Aorta (tissue), 5 donors: ENCODE measurements at regions not wholly inside any gene's neighbourhood (a gene's known extent, or its start where the extent isn't known, plus 50 kb on each side); places are given as distances from the start of the nearest gene placed in this dataset.

ENCODE experiments used
- ATAC-seq: fragments of 200-7000 bp; cut with Tn5 transposase; one replicate; pipeline ENCODE4 v1.9.1; 2022; ENCODE audit warnings: moderate library complexity; ENCODE audit not compliant: low FRiP score
- DNase-seq, 2 donors: peaks; one replicate each; pipeline ENCODE4 v3.0.0-alpha.2; 2020
- H3K27ac ChIP-seq, 2 donors: one replicate each; pipeline ENCODE4 v1.5.1; 2013; ENCODE audit warnings: low read length in 2 of 2, mild to moderate bottlenecking in 2 of 2, moderate library complexity in 2 of 2, control low read depth in 1 of 2, inconsistent platforms in 1 of 2, low read depth in 1 of 2
- H3K27me3 ChIP-seq, 2 donors: one replicate each; pipeline ENCODE4 v1.6.1; 2013; ENCODE audit warnings: control low read depth in 1 of 2, low read length in 1 of 2, mild to moderate bottlenecking in 1 of 2, moderate library complexity in 1 of 2; ENCODE audit not compliant: insufficient read depth in 2 of 2, control insufficient read depth in 1 of 2
- H3K36me3 ChIP-seq, 2 donors: one replicate each; pipeline ENCODE4 v1.6.1; 2013; ENCODE audit warnings: control low read depth in 1 of 2, low read length in 1 of 2, mild to moderate bottlenecking in 1 of 2; ENCODE audit not compliant: insufficient read depth in 2 of 2, control insufficient read depth in 1 of 2
- H3K4me1 ChIP-seq, 2 donors: one replicate each; pipeline ENCODE4 v1.6.1; 2013; ENCODE audit warnings: low read length in 2 of 2, control low read depth in 1 of 2, mild to moderate bottlenecking in 1 of 2, moderate library complexity in 1 of 2; ENCODE audit not compliant: insufficient read depth in 2 of 2, control insufficient read depth in 1 of 2
- H3K4me3 ChIP-seq, 2 donors: one replicate each; pipeline ENCODE4 v1.5.1; 2013; ENCODE audit warnings: low read length in 2 of 2, control low read depth in 1 of 2, mild to moderate bottlenecking in 1 of 2
- H3K9me3 ChIP-seq: one replicate; pipeline ENCODE4 v1.6.1; 2013; ENCODE audit warnings: mild to moderate bottlenecking, low read length; ENCODE audit not compliant: control insufficient read depth
- WGBS, 2 donors: extraction: QIAGEN DNeasy Blood & Tissue Kit; methylation state at CpG; one replicate each; pipeline ENCODE4 v1.1.7; 2013; 5-methylcytosine and 5-hydroxymethylcytosine counted together
- intact Hi-C, 2 donors: fragments of 100-400 bp; cut with DNase I; formaldehyde crosslinking; loops; one replicate each; pipeline versions ENCODE4 v1.14.2 to v1.15.0; 2022
- donor health status: healthy with polysubstance abuse.
- donor health status: Bipolar disorder and iron deficiency.
- donor health status: DM: no; HTN: no; CAD: no.
- donor health status: DM: no; HTN: no; CAD: no.
- donor health status: DM: yes; HTN: yes; CAD: no.

DNA sequence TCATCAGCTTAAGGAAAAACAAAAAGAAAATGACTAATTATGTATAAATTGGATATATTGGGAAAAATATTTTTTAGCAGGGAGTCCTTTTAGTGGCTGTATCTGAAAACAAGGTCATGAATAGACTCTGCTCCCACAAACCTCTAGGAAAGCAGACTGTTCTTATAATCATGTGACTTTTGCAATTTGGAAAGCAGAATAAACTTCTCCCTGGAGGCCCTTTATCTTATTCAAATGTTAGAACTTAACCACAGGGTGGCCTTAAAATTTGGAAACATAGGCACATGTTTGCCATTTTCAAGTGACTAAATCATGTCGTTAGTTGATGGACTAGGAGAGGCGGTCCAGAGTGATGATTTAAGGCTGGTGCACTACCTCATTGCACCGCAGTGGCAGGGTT, 196.6 kb upstream of the KRR1 start:
- Histone ChIP-seq H3K9me3 (no peaks in the 10 kb centered on the region), H3K36me3 (no peaks in the 10 kb centered on the region), H3K27me3 (no peaks in the 10 kb centered on the region), H3K4me1 (no peaks in the 10 kb centered on the region), H3K4me3 (no peak overlapping the region), H3K27ac (no peak overlapping the region)
- DNase-seq (no peak), ATAC-seq (no peak)
- 21 to 30% methylated on average over 3 of the region's 3 CpGs for WGBS, 2 donors
- intact Hi-C loops: no loop called here

DNA sequence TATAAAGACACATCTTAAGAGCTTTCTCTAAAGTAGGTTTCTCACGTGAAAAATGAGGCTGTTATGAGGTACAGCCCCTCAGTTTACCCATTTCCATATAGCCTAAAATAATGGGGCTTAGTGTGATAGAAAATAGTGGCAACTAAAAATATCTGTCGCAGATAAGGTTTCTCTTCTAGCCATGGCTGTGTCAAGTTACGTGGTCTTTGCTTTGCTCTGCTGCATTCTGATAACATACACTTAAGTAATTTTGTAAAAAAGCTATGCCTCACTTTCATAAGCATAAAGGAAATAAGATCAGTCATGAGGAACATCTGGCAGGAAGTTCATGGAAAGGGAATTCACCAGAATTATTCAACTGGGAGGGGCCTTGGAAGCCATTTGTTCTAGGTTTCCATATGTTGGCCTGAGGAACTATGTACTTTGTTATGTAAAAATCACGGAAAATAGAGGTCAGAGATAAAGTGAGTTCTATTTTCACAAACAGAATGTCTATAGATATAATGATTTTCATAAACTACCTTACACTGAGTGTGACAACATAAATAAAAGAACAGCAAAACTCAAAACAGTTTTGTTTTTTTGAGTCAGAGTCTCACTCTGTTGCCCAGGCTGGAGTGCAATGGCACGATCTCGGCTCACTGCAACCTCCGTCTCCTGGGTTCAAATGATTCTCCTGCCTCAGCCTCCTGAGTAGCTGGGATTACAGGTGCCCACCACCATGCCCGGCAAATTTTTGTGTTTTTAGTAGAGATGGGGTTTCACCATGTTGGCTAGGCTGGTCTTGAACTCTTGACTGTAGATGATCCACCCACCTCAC, 195.6 kb upstream of the KRR1 start:
- Histone ChIP-seq H3K4me3 (no peak overlapping the region), H3K27ac (no peak overlapping the region), H3K36me3 (no peaks in the 10 kb centered on the region), H3K4me1 (no peaks in the 10 kb centered on the region), H3K9me3 (no peaks in the 10 kb centered on the region), H3K27me3 (no peaks in the 10 kb centered on the region)
- ATAC-seq (no peak), DNase-seq (no peak)
- 57 to 66% methylated on average over 8 of the region's 8 CpGs for WGBS, 2 donors
- intact Hi-C loops: no loop called here

DNA sequence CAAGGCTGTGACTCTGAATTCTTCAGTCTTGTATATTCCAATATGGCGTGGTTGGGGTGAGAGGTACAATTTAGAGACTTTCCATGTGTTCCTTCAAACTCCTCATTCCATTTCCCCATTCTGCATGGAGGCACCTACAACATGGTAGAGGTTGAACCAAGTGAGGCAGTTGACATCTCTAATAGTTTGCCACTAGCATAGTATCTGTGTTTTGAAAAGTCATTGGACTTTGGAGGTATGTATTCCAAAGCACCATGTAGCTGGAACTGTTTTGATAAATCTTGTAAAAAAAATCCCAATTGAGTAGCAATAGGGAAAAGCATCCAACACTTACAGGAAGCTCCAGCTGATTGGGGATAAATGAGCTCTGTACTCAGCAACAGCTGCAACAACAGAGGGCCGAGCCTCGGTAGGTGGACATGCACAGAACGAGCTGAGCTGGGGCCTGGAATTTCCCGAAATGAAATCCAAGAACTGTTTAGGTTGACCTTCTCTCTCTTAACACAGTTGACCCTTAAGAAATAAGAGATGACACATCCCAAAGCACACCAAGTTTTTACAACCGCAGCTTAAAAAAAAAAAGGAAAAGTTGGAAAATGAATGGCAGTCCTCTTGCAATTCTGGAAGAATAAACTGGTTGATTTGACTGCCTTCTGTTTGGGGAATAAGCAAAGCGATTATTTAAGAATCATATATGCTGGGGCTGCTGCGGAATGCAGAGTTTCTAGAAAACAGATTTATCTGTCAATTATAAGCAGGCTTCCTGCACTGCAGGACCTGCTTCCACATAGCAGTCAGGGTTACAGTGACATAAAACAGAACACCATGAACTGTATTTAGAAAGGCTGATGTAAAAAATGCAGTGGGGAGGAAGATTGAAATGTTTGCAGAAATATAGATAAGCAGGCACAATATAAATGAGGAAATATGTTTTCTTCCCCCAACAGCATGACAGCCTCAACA, 194.6 kb upstream of the KRR1 start:
- Histone ChIP-seq H3K4me1 (no peaks in the 10 kb centered on the region), H3K36me3 (no peaks in the 10 kb centered on the region), H3K27me3 (no peaks in the 10 kb centered on the region), H3K9me3 (no peaks in the 10 kb centered on the region), H3K4me3 (no peak overlapping the region), H3K27ac (peak overlapping the region in 1 of 2 donors; percentile 32)
- intact Hi-C loops: no loop called here
- peak; percentile 77 to 78 for DNase-seq
- 20 to 24% methylated on average over 8 of the region's 8 CpGs for WGBS, 2 donors
- ATAC-seq: peak; percentile 45

DNA sequence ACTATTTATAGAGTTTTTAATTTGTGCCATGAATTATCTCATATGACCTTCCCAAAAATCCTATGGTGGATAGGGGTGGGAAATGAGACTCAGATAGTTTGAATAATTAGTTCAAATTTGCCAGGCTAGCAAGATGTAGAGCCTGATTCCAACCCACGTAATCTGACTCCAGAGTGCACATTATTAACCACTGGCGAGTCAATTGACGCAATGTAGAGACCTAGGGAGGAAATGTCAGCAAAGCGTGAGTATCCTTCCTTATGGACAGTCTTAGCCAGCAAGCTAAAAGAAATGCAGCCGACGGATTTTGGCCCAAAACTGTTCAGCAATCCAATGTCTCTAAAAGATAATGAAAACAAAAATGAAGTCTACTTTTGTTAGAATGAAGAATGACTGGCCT, 193.3 kb upstream of the KRR1 start:
- H3K27ac ChIP-seq: no peak overlapping the region
- H3K27me3 ChIP-seq: no peaks in the 10 kb centered on the region
- no peak overlapping the region for H3K4me3 ChIP-seq
- no peaks in the 10 kb centered on the region for H3K36me3 ChIP-seq
- H3K4me1 ChIP-seq: no peaks in the 10 kb centered on the region
- WGBS, 2 donors: 85 to 93% methylated on average over 6 of the region's 6 CpGs
- no peaks in the 10 kb centered on the region for H3K9me3 ChIP-seq
- ATAC-seq (no peak), DNase-seq (no peak)
- intact Hi-C loops: no loop called here

DNA sequence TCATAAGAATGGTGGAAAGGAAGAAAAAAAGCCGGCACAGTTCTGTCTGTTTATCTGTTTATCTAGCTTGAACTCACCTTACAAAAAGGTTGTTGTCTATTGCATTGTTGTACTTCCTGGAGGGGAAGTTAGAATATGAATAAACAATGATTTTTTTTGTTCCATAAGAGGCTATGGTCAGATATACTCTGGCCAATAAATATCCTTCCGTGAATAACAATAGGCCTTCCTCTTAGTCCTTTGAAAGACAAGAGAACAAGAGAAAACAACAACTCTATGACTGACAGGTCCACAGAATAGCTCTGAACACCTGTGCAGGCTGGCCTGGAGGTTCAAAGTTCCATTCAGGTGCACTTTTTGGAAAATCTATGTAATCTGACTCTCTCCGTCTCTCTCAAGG, 192.8 kb upstream of the KRR1 start:
- 94 to 98% methylated on average over 3 of the region's 3 CpGs for WGBS, 2 donors
- ATAC-seq (no peak), DNase-seq (no peak)
- H3K4me1 ChIP-seq: no peaks in the 10 kb centered on the region
- intact Hi-C loops: no loop called here
- no peaks in the 10 kb centered on the region for H3K9me3 ChIP-seq
- H3K27ac ChIP-seq: no peak overlapping the region
- H3K4me3 ChIP-seq: no peak overlapping the region
- no peaks in the 10 kb centered on the region for H3K36me3 ChIP-seq
- H3K27me3 ChIP-seq: no peaks in the 10 kb centered on the region

DNA sequence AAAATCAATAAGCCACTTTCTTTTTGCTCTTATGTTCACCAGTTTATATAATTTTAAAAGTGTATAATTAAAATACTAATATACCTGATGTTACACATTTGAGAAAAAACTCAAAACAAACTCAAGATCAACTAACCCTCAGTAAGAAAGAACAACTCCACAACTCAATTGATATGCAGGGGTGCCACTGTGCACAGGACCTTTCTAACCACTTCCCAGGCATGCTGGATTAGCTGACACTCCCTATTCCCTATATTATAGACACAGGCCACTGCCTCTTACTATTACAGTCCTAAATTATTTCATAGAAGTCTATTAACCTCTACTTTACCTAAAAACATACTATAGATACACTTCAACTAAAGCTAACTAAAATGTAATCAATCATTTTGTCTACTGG, 191.7 kb upstream of the KRR1 start:
- H3K4me1 ChIP-seq: no peaks in the 10 kb centered on the region
- DNase-seq (no peak), ATAC-seq (no peak)
- no peaks in the 10 kb centered on the region for H3K27me3 ChIP-seq
- no peaks in the 10 kb centered on the region for H3K36me3 ChIP-seq
- H3K4me3 ChIP-seq: no peak overlapping the region
- intact Hi-C loops: no loop called here
- H3K27ac ChIP-seq: no peak overlapping the region
- no peaks in the 10 kb centered on the region for H3K9me3 ChIP-seq

DNA sequence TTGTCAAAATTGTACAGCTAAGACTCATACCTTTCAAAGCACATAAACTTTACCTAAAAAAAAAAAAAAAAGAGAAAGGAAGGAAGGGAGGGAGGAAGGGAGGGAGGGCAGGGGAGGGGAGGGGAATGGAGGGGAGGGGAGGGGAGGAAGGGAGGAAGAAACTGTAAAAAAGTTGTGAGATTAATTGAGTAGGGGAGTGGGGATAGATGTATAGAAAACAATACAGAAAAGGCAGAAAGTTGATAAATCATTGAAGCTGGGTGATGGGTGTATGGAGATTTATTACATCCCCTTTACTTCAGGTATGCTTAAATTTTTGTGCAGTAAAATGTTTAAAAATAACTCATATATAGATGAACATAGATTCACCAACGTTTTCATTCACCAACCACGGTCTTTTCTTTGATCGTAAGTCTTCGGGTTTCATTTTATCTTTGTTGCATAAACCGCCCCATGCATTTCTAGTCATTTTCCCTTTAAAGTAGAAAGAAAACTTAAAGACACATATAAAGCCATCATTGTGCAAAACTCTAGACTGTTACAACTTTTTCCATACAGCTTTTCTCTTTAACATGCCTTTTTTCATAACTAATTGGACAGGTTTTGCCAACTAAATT, 191.2 kb upstream of the KRR1 start:
- Histone ChIP-seq H3K27me3 (no peaks in the 10 kb centered on the region), H3K27ac (no peak overlapping the region), H3K4me1 (no peaks in the 10 kb centered on the region), H3K4me3 (no peak overlapping the region), H3K36me3 (no peaks in the 10 kb centered on the region), H3K9me3 (no peaks in the 10 kb centered on the region)
- 45 to 46% methylated on average over 5 of the region's 5 CpGs for WGBS, 2 donors
- DNase-seq (no peak), ATAC-seq (no peak)
- intact Hi-C loops: no loop called here

DNA sequence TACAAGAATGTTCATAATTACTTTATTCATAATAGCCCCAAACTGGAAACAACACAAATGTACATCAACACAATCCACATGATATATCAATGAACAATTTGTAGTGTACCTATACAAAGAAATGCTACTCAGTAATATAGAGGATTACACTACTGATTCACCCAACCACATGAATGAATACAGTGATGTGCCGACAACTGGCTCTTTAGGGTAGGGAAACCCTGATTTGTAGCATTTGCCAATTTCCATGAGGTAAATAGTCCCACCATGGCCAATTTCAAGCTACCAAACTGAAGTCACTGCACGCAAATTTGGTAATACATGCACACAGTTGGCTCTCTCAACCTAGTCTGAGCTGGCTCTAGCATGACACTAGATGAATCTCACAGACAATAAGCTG, 190.4 kb upstream of the KRR1 start:
- Histone ChIP-seq H3K9me3 (no peaks in the 10 kb centered on the region), H3K27me3 (no peaks in the 10 kb centered on the region), H3K4me3 (no peak overlapping the region), H3K4me1 (no peaks in the 10 kb centered on the region), H3K27ac (no peak overlapping the region), H3K36me3 (no peaks in the 10 kb centered on the region)
- ATAC-seq (no peak), DNase-seq (no peak)
- intact Hi-C loops: no loop called here
- WGBS, 2 donors: 97 to 98% methylated on average over 2 of the region's 2 CpGs
